GM10266 (cell line): ENCODE measurements at regions not wholly inside any gene's neighbourhood (a gene's known extent, or its start where the extent isn't known, plus 50 kb on each side); places are given as distances from the start of the nearest gene placed in this dataset.

Source experiments
- DNase-seq: peaks from one replicate; pipeline ENCODE4 v3.0.0; 2012; ENCODE audit errors: extremely low spot score
- TF ChIP-seq, protein P1 (sequence below): IDR thresholded peaks from 2 replicates; pipeline ENCODE4 v1.5.1; 2012; ENCODE audit warnings: mild to moderate bottlenecking, low read depth; ENCODE audit not compliant: control insufficient read depth, insufficient read depth; ENCODE audit errors: missing control alignments

GRCh38 chr10:4013651-4014121 lies 228.7 kb upstream of the KLF6 start:
- DNase-seq, result peak; percentile 62
- TF ChIP-seq, protein P1, sequence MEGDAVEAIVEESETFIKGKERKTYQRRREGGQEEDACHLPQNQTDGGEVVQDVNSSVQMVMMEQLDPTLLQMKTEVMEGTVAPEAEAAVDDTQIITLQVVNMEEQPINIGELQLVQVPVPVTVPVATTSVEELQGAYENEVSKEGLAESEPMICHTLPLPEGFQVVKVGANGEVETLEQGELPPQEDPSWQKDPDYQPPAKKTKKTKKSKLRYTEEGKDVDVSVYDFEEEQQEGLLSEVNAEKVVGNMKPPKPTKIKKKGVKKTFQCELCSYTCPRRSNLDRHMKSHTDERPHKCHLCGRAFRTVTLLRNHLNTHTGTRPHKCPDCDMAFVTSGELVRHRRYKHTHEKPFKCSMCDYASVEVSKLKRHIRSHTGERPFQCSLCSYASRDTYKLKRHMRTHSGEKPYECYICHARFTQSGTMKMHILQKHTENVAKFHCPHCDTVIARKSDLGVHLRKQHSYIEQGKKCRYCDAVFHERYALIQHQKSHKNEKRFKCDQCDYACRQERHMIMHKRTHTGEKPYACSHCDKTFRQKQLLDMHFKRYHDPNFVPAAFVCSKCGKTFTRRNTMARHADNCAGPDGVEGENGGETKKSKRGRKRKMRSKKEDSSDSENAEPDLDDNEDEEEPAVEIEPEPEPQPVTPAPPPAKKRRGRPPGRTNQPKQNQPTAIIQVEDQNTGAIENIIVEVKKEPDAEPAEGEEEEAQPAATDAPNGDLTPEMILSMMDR, result no peak

GRCh38 chr10:4012848-4013247 lies 227.8 kb upstream of the KLF6 start:
- no peak for DNase-seq
- TF ChIP-seq, protein P1, result no peak

DNA sequence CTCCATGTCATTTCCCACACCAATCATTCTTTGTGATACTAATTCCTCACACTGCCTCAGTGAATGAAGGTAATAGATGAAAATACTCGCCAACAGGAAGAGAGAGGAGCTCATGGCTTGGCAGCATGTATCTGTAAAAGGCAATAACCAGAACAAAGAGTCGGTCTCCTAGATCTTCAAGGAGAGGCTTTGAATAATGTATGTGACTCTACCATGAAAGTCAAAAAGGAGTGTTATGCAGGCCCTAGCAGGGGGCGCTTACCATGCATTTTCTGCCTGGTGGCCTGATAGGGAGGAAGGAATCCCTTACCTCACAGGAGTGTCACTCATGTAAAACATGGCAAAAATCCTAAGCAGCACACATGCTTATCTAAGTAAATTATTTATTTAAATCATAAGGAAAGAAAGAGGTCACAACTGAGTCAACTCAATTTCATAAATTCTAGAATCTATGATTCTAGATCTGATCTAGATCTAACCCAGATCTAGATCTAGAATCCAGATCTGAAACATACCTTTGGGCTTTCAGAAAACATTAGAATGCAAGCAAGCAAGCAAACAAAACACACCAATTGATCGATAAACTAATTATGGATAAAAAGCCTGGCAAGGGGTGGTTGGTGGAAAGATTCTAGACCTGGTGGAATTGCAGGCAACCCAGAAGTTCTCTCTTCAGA lies 226.3 kb upstream of the KLF6 start:
- TF ChIP-seq, protein P1, result no peak
- DNase-seq, result no peak

DNA sequence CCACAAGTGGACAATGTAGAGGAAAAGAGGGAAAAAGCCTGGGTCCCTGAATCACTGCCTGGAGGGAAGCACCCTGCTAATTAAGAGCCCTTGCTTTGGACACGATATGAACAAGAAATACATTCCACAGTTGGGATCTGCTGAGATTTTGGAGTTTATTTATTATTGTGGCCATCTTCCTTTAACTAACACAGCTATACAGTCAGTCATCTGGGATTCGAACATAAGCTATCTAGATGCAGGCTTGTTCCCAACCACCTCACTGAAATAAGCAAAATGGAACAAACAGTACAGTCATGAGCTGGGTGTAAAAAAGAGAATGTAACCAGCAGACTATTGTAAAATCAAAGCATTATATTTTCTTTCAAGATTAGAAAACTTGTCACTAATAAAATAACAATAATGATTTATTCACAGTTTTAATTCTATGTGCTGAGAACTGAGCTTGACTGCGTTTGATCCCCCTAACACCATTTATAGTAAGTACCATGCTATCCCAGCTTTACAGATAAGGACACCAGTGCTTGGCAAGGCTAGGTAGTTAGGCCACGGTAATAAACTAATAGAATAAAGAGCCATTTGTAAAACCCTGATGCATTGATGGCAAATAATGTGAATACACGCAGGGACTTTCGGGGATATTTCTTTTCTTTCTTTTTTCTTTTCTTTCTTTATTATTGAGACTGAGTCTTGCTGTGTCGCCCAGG lies 223.8 kb upstream of the KLF6 start:
- TF ChIP-seq, protein P1, result no peak

DNA sequence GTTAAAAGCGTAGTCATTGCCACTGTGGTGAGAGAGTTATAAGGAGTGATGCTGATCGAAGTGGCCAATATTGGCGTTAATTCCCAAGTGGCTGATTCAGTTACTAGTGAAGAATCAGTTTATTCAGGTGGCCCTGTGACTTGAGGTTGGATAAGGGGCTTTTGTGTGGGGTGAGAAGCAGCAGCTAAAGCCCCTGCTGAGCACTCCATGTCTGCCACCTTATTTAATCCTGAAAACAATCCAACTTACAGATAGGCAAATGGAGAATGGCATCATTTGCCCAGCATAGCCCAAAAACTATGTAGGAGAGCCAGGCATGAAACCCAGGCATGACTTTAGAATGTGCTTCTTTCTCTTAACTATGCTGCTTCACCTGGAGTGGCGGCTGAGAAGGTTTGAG lies 222.8 kb upstream of the KLF6 start:
- TF ChIP-seq, protein P1, result no peak
- DNase-seq, result no peak

More for the DNA sequence above, 223.8 kb upstream of the KLF6 start:
- no peak for DNase-seq

DNA sequence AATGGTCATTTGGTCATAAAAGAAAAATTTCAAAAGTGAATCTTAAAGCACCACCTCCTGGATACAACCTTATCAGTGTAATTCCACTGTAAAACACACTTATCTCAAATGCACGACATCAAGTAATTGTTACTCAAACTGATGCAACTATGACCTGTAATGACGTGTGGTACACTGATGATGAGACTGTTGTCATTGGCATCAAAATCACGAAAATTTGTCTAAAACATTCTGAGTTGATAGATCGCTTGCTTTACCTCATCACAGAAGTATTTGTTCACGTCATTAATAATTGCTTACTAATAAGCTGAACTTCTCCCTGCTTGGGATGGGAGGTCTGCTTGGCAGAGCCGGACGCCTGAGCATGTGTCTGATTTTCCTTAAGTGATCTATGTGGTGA lies 221.8 kb upstream of the KLF6 start:
- DNase-seq, result no peak
- TF ChIP-seq, protein P1, result no peak

DNA sequence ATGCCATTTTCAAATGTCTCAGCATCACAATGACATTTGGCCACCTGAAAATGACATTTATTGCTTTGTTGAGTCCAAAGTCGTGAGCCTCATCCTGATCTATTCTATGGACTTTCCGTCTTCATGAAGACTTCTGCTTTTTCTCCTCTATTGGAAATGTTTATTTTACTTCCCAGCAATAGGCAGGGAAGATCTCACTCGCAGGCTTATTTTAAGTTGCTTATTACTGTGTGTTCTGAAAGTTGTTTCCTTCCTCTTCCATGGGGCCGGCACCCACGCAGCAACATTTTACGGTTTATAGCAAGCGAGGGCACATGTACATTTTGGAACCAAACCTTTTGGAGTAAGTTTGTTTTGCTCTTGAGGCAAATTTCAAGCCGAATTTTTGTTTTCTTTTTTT lies 221.0 kb upstream of the KLF6 start:
- DNase-seq, result no peak
- TF ChIP-seq, protein P1, result no peak
